Activated CD8-positive, alpha-beta T cell treated with anti-CD3 and anti-CD28 coated beads, Interleukin-2, amount 10 ng/mL, durations not matched to agents 7 days and 5 days (primary cell): ENCODE measurements at regions not wholly inside any gene's neighbourhood (a gene's known extent, or its start where the extent isn't known, plus 50 kb on each side); places are given as distances from the start of the nearest gene placed in this dataset.
A peak's percentile ranks its signal among the peaks of the same experiment; 100 is the strongest.

Experiments used
- ATAC-seq: fragments of 150-1000 bp; cut with Tn5 transposase; one replicate; pipeline ENCODE4 v1.10.0; 2021; ENCODE audit warnings: moderate library complexity
- CTCF ChIA-PET: fragments of 350-600 bp; sonication (Branson Sonifier 250); formaldehyde crosslinking; loops from one replicate; lab custom pipeline; 2021; ENCODE audit warnings: antibody characterized with exemption; lab: Charles Lee
- POLR2A ChIA-PET: fragments of 350-600 bp; sonication (Branson Sonifier 250); formaldehyde crosslinking; loops from one replicate; lab custom pipeline; 2021; ENCODE audit warnings: antibody characterized with exemption; lab: Charles Lee
- DNase-seq: peaks from one replicate; pipeline ENCODE4 v3.0.0-alpha.2; 2020
- H3K27ac Mint-ChIP-seq: one replicate; pipeline ENCODE4 v1.8.0; 2021; ENCODE audit warnings: mild to moderate bottlenecking, mixed read lengths
- H3K27me3 Mint-ChIP-seq: one replicate; pipeline ENCODE4 v1.8.0; 2021; ENCODE audit warnings: low read depth, mixed read lengths
- H3K36me3 Mint-ChIP-seq: one replicate; pipeline ENCODE4 v1.8.0; 2021; ENCODE audit warnings: low read depth, mixed read lengths
- H3K4me1 Mint-ChIP-seq: one replicate; pipeline ENCODE4 v1.8.0; 2021; ENCODE audit warnings: low read depth, mixed read lengths
- H3K4me3 Mint-ChIP-seq: one replicate; pipeline ENCODE4 v1.8.0; 2021; ENCODE audit warnings: mild to moderate bottlenecking, mixed read lengths
- H3K9me3 Mint-ChIP-seq: one replicate; pipeline ENCODE4 v1.8.0; 2022; ENCODE audit warnings: mixed read lengths; ENCODE audit not compliant: insufficient read depth

DNA sequence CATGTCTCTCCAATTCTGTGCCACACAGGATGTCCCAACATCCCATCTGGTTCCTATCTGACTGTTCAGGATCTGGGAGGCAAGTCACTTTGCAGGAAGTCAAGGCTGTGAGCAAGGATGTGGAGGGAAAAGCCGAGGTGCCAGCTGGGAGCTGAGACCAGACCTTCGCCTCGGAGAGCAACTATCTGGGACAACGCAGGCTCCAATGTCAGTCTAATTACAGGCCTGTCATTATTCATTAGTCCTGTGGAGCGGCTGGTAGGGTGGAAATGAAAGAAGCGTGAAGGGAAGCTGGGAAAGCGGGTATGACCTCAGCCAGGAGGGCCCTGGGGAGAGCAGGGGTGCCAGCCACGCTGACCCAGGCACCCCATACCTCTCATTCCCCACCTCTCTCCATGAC, 147.3 kb downstream of the UNC5CL start:
- ChIA-PET POLR2A (no interaction called here), CTCF (no interaction called here)
- Mint-ChIP-seq H3K9me3 (no peaks in the 10 kb centered on the region), H3K27ac (no peak overlapping the region), H3K4me3 (no peak overlapping the region), H3K27me3 (peaks cover 2% of the 10 kb centered on the region), H3K36me3 (no peaks in the 10 kb centered on the region), H3K4me1 (no peaks in the 10 kb centered on the region)
- ATAC-seq (no peak), DNase-seq (no peak)

DNA sequence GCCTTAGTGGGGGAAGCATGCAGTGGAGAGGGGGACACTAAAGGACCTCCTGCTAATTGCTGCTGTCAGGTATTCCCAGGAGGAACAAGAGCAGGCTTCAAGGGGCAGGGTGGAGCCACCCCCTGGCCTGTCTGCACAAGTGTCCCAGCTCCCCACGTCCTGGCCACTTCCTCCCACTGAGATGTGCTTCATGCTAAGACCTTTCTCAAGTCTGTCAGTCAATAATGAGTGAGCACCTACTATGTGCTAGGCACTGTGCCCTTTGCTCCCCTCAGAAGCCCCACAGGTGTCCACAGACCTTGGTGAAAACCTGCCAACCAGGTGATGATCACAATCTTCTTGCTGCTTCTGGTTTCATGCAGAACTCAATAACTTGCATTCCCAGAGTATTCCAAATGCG, 147.9 kb downstream of the UNC5CL start:
- POLR2A ChIA-PET, result no interaction called here
- Mint-ChIP-seq H3K4me1 (no peaks in the 10 kb centered on the region), H3K27me3 (peaks cover 5% of the 10 kb centered on the region), H3K9me3 (no peaks in the 10 kb centered on the region), H3K27ac (no peak overlapping the region), H3K4me3 (no peak overlapping the region), H3K36me3 (no peaks in the 10 kb centered on the region)
- DNase-seq (no peak), ATAC-seq (no peak)
- CTCF ChIA-PET, result no interaction called here

DNA sequence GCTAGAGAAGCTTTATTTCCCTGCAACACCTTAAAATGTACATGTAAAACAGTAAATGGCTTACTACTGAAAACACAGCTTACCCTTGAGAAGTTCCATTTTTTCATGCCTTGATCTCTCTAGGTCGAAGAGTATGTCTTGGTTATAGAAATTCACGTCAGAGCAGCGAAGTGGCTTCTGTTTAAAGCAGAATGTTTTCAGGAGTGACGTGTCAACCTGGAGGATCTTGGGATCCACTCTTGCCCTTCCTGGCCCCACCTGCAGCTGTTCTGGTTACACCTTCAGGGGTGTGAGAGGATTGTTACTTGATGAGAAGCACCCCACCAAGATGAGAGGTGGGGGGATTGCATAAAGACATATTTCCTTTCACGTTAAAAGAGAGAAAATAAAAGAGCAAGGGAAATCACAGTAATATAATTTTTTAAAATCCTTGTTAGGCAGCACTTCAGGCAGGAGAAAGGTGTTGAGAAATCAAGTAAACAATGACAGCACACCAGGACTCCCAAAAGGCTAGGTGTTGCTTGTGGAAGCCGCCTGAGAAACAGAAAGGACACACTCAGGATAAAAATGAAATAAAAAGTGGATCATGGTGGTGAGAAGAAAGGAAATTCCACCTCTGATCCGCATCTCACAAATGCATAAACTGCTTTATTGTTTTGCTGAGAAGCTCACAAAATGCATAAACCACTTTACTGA, 149.7 kb downstream of the UNC5CL start:
- ChIA-PET POLR2A (no interaction called here), CTCF (interaction anchor here (0.9 to 1.0 kb wide), 2 partner anchors 10 to 138 kb away, joined by 3 to 4 read pairs; no protein-coding TSS in a partner anchor)
- no peaks in the 10 kb centered on the region for H3K36me3 Mint-ChIP-seq
- H3K9me3 Mint-ChIP-seq, result no peaks in the 10 kb centered on the region
- H3K4me1 Mint-ChIP-seq, result no peaks in the 10 kb centered on the region
- no peak overlapping the region for H3K27ac Mint-ChIP-seq
- no peak for DNase-seq
- peaks cover 3% of the 10 kb centered on the region for H3K27me3 Mint-ChIP-seq
- ATAC-seq, result no peak
- no peak overlapping the region for H3K4me3 Mint-ChIP-seq

GRCh38 chr6:40888456-40888990, 150.5 kb downstream of the UNC5CL start:
- H3K36me3 Mint-ChIP-seq, result no peaks in the 10 kb centered on the region
- ChIA-PET POLR2A (no interaction called here), CTCF (interaction anchor here (0.9 kb wide), 1 partner anchor 9 kb away, joined by 4 read pairs; no protein-coding TSS in a partner anchor)
- no peak overlapping the region for H3K4me3 Mint-ChIP-seq
- DNase-seq, result no peak
- peaks cover 6% of the 10 kb centered on the region for H3K27me3 Mint-ChIP-seq
- H3K27ac Mint-ChIP-seq, result no peak overlapping the region
- H3K9me3 Mint-ChIP-seq, result no peaks in the 10 kb centered on the region
- H3K4me1 Mint-ChIP-seq, result no peaks in the 10 kb centered on the region
- ATAC-seq, result no peak

DNA sequence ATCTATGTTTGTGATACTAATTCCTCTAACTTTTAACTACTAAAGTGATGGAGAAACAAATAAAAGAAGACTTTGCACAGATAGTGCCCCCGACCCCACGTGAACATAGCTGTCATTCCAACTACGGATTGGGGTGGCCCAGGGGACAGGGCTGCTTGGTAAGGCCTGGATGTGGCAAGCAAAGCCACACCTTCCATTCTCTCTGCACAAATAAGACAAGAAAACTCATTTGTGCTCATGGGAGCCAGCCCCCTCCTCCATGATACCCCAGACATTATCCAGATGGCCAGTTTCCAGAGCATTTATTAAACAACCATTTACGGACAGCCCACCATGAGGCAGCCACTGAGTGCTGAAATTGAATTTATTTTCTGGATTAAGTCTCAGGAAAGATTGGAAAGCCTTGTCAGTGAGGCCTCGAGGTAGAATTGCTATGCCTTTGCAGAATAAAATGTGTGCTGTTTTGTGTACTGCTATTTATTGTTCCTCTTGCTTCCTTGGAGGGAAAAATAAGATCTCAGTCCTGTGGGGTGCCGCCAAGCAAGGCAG, 151.2 kb downstream of the UNC5CL start:
- no peak overlapping the region for H3K27ac Mint-ChIP-seq
- no peak for DNase-seq
- no peaks in the 10 kb centered on the region for H3K9me3 Mint-ChIP-seq
- ChIA-PET POLR2A (no interaction called here), CTCF (no interaction called here)
- H3K4me1 Mint-ChIP-seq, result no peaks in the 10 kb centered on the region
- no peak overlapping the region for H3K4me3 Mint-ChIP-seq
- ATAC-seq, result no peak
- peaks cover 6% of the 10 kb centered on the region for H3K27me3 Mint-ChIP-seq
- no peaks in the 10 kb centered on the region for H3K36me3 Mint-ChIP-seq

- Mint-ChIP-seq H3K36me3 (no peaks in the 10 kb centered on the region), H3K27me3 (peaks cover 6% of the 10 kb centered on the region), H3K4me1 (no peaks in the 10 kb centered on the region), H3K9me3 (no peaks in the 10 kb centered on the region), H3K27ac (no peak overlapping the region), H3K4me3 (no peak overlapping the region)
- DNase-seq (no peak), ATAC-seq (no peak)
- ChIA-PET POLR2A (no interaction called here), CTCF (no interaction called here)
Observed at GRCh38 chr6:40887079-40887791, 151.8 kb downstream of the UNC5CL start.

DNA sequence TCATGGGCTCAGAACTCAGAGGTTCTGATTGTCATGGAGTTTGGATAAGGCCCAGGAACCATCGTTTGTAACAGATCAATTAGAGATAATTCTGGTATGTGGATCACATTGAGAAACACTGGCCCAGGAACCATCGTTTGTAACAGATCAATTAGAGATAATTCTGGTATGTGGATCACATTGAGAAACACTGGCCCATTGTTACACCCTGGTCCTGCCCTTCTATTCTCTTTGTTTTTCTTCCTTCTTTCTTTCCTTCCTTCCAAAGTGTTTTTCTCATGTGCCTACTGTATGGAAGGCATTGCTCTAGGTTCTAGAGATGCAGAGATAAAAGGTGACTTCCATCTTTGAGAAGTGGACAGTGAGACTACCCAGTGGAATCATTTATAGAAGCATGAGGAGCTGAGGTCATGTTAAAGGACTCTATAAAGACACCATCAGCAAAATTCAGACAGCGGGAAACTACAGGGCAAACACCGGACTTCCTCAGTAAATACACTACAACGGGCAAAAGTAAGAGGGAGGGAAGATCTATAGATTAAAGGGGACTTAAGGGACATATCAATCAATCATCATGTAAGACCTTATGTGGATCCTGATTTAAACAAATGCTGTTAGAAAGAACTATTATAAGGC, 153.8 kb downstream of the UNC5CL start:
- Mint-ChIP-seq H3K9me3 (no peaks in the 10 kb centered on the region), H3K27me3 (peaks cover 6% of the 10 kb centered on the region), H3K27ac (no peak overlapping the region), H3K36me3 (no peaks in the 10 kb centered on the region), H3K4me1 (peaks cover 8% of the 10 kb centered on the region), H3K4me3 (no peak overlapping the region)
- ATAC-seq (no peak), DNase-seq (no peak)
- CTCF ChIA-PET, result no interaction called here
- POLR2A ChIA-PET, result no interaction called here

DNA sequence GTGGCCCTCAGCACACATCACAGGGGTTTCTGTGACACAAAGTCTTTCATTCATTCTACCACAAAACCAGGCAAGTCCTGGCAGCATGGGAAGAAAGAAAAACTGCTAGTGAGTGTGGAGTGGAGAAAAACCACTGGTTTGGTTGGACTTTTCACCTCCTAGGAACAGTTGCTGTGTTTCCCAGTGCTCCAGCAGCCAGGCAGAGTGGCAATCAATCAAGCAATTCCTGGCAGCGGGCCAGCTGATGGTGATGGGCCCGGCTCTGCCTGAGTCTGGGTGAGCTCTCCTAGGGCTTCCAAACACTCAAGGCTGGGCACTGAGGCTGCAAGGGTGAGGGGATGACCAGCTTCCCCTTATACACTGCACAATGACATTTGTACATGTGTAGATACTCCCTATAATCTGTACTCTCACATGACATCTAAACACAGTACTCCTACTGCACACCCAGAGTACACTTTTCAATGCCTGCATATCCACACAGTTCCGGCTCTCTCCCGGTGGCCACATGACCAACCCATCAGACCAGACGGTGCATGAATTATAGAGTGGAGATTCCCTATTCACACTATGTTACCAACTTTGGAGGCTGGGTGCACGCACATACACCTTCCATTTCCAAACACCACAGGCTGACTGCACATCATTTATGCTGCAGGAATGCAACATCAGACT, 156.6 kb downstream of the UNC5CL start:
- ATAC-seq (no peak), DNase-seq (no peak)
- Mint-ChIP-seq H3K27me3 (peaks cover 9% of the 10 kb centered on the region), H3K9me3 (no peaks in the 10 kb centered on the region), H3K4me1 (peaks cover 8% of the 10 kb centered on the region), H3K4me3 (no peak overlapping the region), H3K27ac (no peak overlapping the region), H3K36me3 (no peaks in the 10 kb centered on the region)
- ChIA-PET CTCF (no interaction called here), POLR2A (no interaction called here)

- ATAC-seq (no peak), DNase-seq (peak; percentile 22)
- Mint-ChIP-seq H3K36me3 (no peaks in the 10 kb centered on the region), H3K4me1 (peaks cover 8% of the 10 kb centered on the region), H3K27me3 (peaks cover 9% of the 10 kb centered on the region), H3K9me3 (no peaks in the 10 kb centered on the region), H3K4me3 (no peak overlapping the region), H3K27ac (no peak overlapping the region)
- ChIA-PET CTCF (interaction anchor here (0.8 to 2.0 kb wide), 3 partner anchors 12 to 30 kb away, joined by 3 to 5 read pairs (median 3); no protein-coding TSS in a partner anchor), POLR2A (no interaction called here)
Observed at GRCh38 chr6:40881501-40881900, 157.5 kb downstream of the UNC5CL start.

GRCh38 chr6:40880906-40881305, 158.1 kb downstream of the UNC5CL start:
- no peak for ATAC-seq
- CTCF ChIA-PET, result interaction anchor here (0.8 to 2.0 kb wide), 3 partner anchors 13 to 31 kb away, joined by 3 to 5 read pairs (median 3); no protein-coding TSS in a partner anchor
- H3K4me3 Mint-ChIP-seq, result no peak overlapping the region
- H3K27ac Mint-ChIP-seq, result no peak overlapping the region
- H3K4me1 Mint-ChIP-seq, result peaks cover 8% of the 10 kb centered on the region
- H3K27me3 Mint-ChIP-seq, result peaks cover 10% of the 10 kb centered on the region
- H3K36me3 Mint-ChIP-seq, result no peaks in the 10 kb centered on the region
- H3K9me3 Mint-ChIP-seq, result no peaks in the 10 kb centered on the region
- DNase-seq, result no peak
- POLR2A ChIA-PET, result no interaction called here

DNA sequence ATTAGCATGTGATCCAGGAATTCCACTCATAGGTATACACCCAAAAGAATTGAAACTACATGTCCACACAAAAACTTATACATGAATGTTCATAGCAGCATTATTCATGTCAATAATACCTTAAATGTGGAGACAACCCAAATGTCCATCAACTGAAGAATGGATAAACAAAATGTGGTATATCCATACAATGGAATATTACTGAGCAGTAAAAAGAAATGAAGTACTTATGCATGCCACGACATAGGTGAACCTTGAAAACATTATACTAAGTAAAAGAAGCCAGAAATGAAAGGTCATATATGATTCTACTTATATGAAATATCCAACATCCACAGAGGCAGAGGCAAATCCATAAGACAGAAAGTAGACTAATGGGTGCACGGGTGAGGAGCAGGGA, 159.9 kb downstream of the UNC5CL start:
- Mint-ChIP-seq H3K4me1 (peaks cover 8% of the 10 kb centered on the region), H3K27me3 (peaks cover 14% of the 10 kb centered on the region), H3K27ac (no peak overlapping the region), H3K36me3 (no peaks in the 10 kb centered on the region), H3K9me3 (no peaks in the 10 kb centered on the region), H3K4me3 (no peak overlapping the region)
- CTCF ChIA-PET, result interaction anchor here (2.1 kb wide), 1 partner anchor 10 kb away, joined by 4 read pairs; no protein-coding TSS in a partner anchor
- DNase-seq, result no peak
- POLR2A ChIA-PET, result no interaction called here
- no peak for ATAC-seq
